Endothelial cell of umbilical vein (primary cell): ENCODE measurements at regions not wholly inside any gene's neighbourhood (a gene's known extent, or its start where the extent isn't known, plus 50 kb on each side); places are given as distances from the start of the nearest gene placed in this dataset.

Experiments used
- BruUV-seq: library from RNA; stranded (reverse); fragments of 400-500 nt; replicated peaks from 2 replicates; lab custom pipeline; 2021; lab: Mats Ljungman, UMichigan
- CTCF ChIA-PET: fragments of 300-600, 350-600 bp; sonication (Branson Sonifier 250); formaldehyde crosslinking; loops from one replicate; lab custom pipeline; 2021; ENCODE audit warnings: antibody characterized with exemption, inconsistent platforms; lab: Charles Lee
- POLR2A ChIA-PET: fragments of 300-600, 350-600 bp; sonication (Branson Sonifier 250); formaldehyde crosslinking; loops from one replicate; lab custom pipeline; 2021; ENCODE audit warnings: antibody characterized with exemption, inconsistent platforms; lab: Charles Lee
- DNase-seq: peaks from one replicate; pipeline ENCODE4 v3.0.0-alpha.2; 2011; ENCODE audit warnings: low read depth, low spot score
- FAIRE-seq: peaks from 2 replicates; lab custom pipeline; 2011; peaks lifted over from hg19 to GRCh38; lab: Jason Lieb, UNC
- H2AFZ ChIP-seq: 2 replicates; pipeline ENCODE4 v1.6.0; 2012; ENCODE audit warnings: low read depth, low read length, control low read depth, inconsistent platforms
- H3K27ac ChIP-seq: 2 replicates; pipeline ENCODE4 v1.5.1; 2011; ENCODE audit warnings: low read depth, mild to moderate bottlenecking, control low read depth, low read length, moderate library complexity; ENCODE audit not compliant: insufficient read depth
- H3K27me3 ChIP-seq, 2 experiments: 2 replicates each; pipeline versions ENCODE4 v1.6.0 to v1.6.1; 2011; ENCODE audit warnings: low read length in 2 of 2, mixed read lengths in 1 of 2; ENCODE audit not compliant: control insufficient read depth in 2 of 2, insufficient read depth in 2 of 2
- H3K36me3 ChIP-seq, 2 experiments: 2 replicates in 1 of 2; 3 replicates in 1 of 2; pipeline ENCODE4 v1.5.1; 2011; ENCODE audit warnings: low read length in 2 of 2, mild to moderate bottlenecking in 1 of 2, moderate library complexity in 1 of 2; ENCODE audit not compliant: control insufficient read depth in 2 of 2, insufficient read depth in 2 of 2; ENCODE audit errors: extremely low read depth in 1 of 2
- H3K4me1 ChIP-seq: 3 replicates; pipeline ENCODE4 v1.5.1; 2011; ENCODE audit warnings: mild to moderate bottlenecking, low read length; ENCODE audit not compliant: control insufficient read depth, insufficient read depth; ENCODE audit errors: extremely low read depth
- H3K4me2 ChIP-seq: 2 replicates; pipeline ENCODE4 v1.6.1; 2011; ENCODE audit warnings: low read length, control low read depth, mixed read lengths; ENCODE audit not compliant: insufficient read depth
- H3K4me3 ChIP-seq, 3 experiments: fragments of 200-600 bp in 1 of 3; sonication (generic), shearing (Covaris generic) in 1 of 3; replicated peaks in 1 of 3; 2 replicates each; pipeline ENCODE4 v1.5.1; 2011 to 2016; ENCODE audit warnings: control low read depth in 3 of 3, low read length in 3 of 3, mild to moderate bottlenecking in 2 of 3, inconsistent platforms in 1 of 3, low read depth in 1 of 3, moderate library complexity in 1 of 3; ENCODE audit not compliant: insufficient read depth in 1 of 3
- H3K79me2 ChIP-seq: 2 replicates; pipeline ENCODE4 v1.6.0; 2012; ENCODE audit warnings: low read length, inconsistent platforms; ENCODE audit not compliant: control insufficient read depth, insufficient read depth
- H3K9ac ChIP-seq: replicated peaks from 2 replicates; pipeline ENCODE3; 2011; ENCODE audit warnings: low read length, control low read depth; ENCODE audit not compliant: insufficient read depth; ENCODE audit errors: extremely low read depth
- H3K9me1 ChIP-seq: replicated peaks from 3 replicates; pipeline ENCODE4 v1.6.0; 2011; ENCODE audit warnings: mild to moderate bottlenecking, low read length; ENCODE audit not compliant: control insufficient read depth, insufficient read depth; ENCODE audit errors: extremely low read depth
- H3K9me3 ChIP-seq: replicated peaks from 2 replicates; pipeline ENCODE4 v1.5.1; 2012; ENCODE audit warnings: low read length, inconsistent platforms; ENCODE audit not compliant: control insufficient read depth, insufficient read depth
- H4K20me1 ChIP-seq: replicated peaks from 2 replicates; pipeline ENCODE3; 2011; ENCODE audit warnings: mild to moderate bottlenecking, low read length; ENCODE audit not compliant: control insufficient read depth, insufficient read depth; ENCODE audit errors: extremely low read depth
- CTCF ChIP-seq, 2 donors: IDR thresholded peaks; 1 replicate in 1 of 2; 2 replicates in 1 of 2; pipeline ENCODE4 v1.5.1; 2011; ENCODE audit warnings: low read length in 2 of 2, mild to moderate bottlenecking in 2 of 2, moderate library complexity in 2 of 2, control low read depth in 1 of 2, inconsistent platforms in 1 of 2, low read depth in 1 of 2; ENCODE audit not compliant: insufficient read depth in 1 of 2; ENCODE audit errors: extremely low read depth in 1 of 2
- EZH2 ChIP-seq: IDR thresholded peaks from 2 replicates; pipeline ENCODE4 v1.6.1; 2012; ENCODE audit warnings: borderline replicate concordance, low read depth, mild to moderate bottlenecking, moderate library complexity, low read length, inconsistent platforms; ENCODE audit not compliant: severe bottlenecking
- FOS ChIP-seq: IDR thresholded peaks from 2 replicates; pipeline ENCODE4 v1.6.1; 2011; ENCODE audit warnings: mild to moderate bottlenecking, low read length, moderate library complexity, borderline replicate concordance; ENCODE audit not compliant: insufficient read depth
- GATA2 ChIP-seq: IDR thresholded peaks from 2 replicates; pipeline ENCODE4 v1.7.0; 2011; ENCODE audit warnings: low read depth, mild to moderate bottlenecking, moderate library complexity, mixed read lengths, low read length; ENCODE audit not compliant: insufficient read length, insufficient read depth
- JUN ChIP-seq: IDR thresholded peaks from 2 replicates; pipeline ENCODE4 v1.6.1; 2011; ENCODE audit warnings: borderline replicate concordance, low read depth; ENCODE audit not compliant: insufficient read length, insufficient read depth
- MYC ChIP-seq: IDR thresholded peaks from one replicate; pipeline ENCODE4 v1.6.1; 2011; ENCODE audit warnings: mild to moderate bottlenecking, low read depth, low read length
- POLR2A ChIP-seq: IDR thresholded peaks from 2 replicates; pipeline ENCODE4 v1.6.1; 2012; ENCODE audit warnings: low read depth, mild to moderate bottlenecking, control low read depth, low read length
- POLR2AphosphoS5 ChIP-seq: IDR thresholded peaks from 2 replicates; pipeline ENCODE4 v1.6.1; 2012; ENCODE audit warnings: low read depth, mild to moderate bottlenecking, control low read depth, low read length, moderate library complexity; ENCODE audit not compliant: insufficient read depth
- dilution Hi-C: fragments of 300-500 bp; cut with MboI; formaldehyde crosslinking; loops from one replicate; pipeline ENCODE4 v1.15.0; 2019; ENCODE audit warnings: low sequenced_read_pairs; ENCODE audit not compliant: extremely low pct_ligation_motif_present
- intact Hi-C: fragments of 100-400 bp; cut with micrococcal nuclease; formaldehyde crosslinking; loops from one replicate; pipeline ENCODE4 v1.10.0; 2022
- TF ChIP-seq, protein P1 (sequence below): IDR thresholded peaks from 2 replicates; pipeline ENCODE4 v1.6.1; 2011; ENCODE audit not compliant: insufficient read depth, insufficient read length

DNA sequence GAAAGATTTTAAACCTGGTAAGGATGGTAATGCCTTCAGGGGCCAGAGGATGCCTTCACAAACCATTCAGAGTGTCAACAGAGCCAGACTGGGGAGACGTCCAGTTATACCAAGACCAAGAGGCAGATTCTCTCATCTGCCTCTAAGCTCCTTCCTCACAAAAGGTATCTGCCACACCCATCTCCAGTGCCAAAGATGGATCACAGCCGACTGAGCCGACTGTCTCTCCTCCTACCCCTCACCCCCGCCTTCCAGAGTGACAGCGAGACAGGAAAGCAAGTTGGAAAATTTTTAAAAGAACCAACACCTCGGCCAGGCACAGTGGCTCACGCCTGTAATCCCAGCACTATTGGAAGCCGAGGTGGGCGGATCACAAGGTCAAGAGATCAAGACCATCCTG is 79.1 kb upstream of the AKIP1 start:
- H3K9me3 ChIP-seq: no peaks in the 10 kb centered on the region
- intact Hi-C loops: loop anchor here (5.0 kb wide), 1 partner anchor 125 kb away; no protein-coding TSS in a partner anchor
- H3K27ac ChIP-seq: no peak overlapping the region
- no peaks in the 10 kb centered on the region for H3K36me3 ChIP-seq
- ChIA-PET POLR2A (no interaction called here), CTCF (interaction anchor here (1.2 kb wide), 1 partner anchor 18 kb away, joined by 3 read pairs; no protein-coding TSS in a partner anchor)
- FAIRE-seq: no peak
- no peaks in the 10 kb centered on the region for H3K79me2 ChIP-seq
- no peaks in the 10 kb centered on the region for H4K20me1 ChIP-seq
- no peak overlapping the region for H3K4me3 ChIP-seq
- BruUV-seq: no TSS peak
- no peak for TF ChIP-seq JUN
- no peak for TF ChIP-seq POLR2AphosphoS5
- no peak for TF ChIP-seq EZH2
- no peak for TF ChIP-seq CTCF (IDR thresholded peaks at IDR 0.05; ENCODE audit: extremely low read depth in 1 of 2, insufficient read depth in 1 of 2, low read depth in 1 of 2, low read length in 2 of 2)
- no peak for TF ChIP-seq MYC
- no peak for TF ChIP-seq POLR2A
- TF ChIP-seq, protein P1, sequence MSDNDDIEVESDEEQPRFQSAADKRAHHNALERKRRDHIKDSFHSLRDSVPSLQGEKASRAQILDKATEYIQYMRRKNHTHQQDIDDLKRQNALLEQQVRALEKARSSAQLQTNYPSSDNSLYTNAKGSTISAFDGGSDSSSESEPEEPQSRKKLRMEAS: no peak
- no peak for TF ChIP-seq FOS
- no peak for TF ChIP-seq GATA2
- DNase-seq: no peak
- H3K4me1 ChIP-seq: peaks cover 5% of the 10 kb centered on the region
- dilution Hi-C loops: no loop called here
- no peak overlapping the region for H3K4me2 ChIP-seq
- H3K9ac ChIP-seq: no peak overlapping the region
- no peaks in the 10 kb centered on the region for H3K27me3 ChIP-seq
- H2AFZ ChIP-seq: no peak overlapping the region
- H3K9me1 ChIP-seq: no peaks in the 10 kb centered on the region
